ENCODE measurements at regions not wholly inside any gene's neighbourhood (a gene's known extent, or its start where the extent isn't known, plus 50 kb on each side); places are given as distances from the start of the nearest gene placed in this dataset.

DNA sequence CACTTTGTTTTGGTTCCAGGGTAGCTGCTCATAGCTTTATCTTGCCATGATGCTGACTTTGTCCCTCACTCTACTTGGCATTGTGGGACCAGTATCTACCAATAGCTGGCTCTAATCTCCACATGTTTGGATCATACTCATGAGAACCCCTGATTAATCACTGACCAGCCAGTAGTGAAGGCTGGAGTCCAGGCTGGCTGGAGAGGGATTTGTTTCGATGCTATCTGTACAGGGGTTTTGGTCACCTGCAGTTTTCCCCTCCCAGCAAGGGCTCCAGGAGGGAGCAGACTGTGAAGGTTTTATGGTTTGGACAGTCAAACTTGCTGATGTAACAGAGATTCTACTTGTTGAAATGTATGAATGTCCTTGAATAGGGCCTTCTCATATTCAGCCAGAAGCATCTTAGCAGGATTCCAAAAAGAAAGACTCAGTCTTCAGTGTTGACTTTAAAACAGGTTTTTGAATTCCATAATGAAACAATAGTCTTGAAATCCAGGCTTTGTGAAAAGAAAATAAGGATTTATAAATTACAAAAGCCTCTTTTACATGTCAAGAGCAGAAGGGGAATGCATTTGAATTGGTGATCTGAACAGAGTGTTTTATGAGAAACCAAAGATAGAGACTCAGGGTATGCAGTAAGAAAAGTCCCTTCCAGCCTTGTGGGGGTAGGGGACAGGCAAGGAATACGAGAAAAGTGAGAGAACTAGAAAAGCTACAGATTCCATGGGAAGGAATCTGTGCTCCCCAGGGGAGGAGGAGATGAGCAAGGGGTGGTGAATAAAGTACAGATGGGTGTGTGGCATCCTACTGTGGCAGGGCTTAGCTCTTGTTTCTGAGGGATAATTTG is 103.1 kb upstream of the SHISA3 start:
- TF ChIP-seq, protein P1, sequence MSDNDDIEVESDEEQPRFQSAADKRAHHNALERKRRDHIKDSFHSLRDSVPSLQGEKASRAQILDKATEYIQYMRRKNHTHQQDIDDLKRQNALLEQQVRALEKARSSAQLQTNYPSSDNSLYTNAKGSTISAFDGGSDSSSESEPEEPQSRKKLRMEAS (IDR thresholded peaks at IDR 0.05; ENCODE audit: low read depth, low read length) = no peak
- TF ChIP-seq, protein P2, sequence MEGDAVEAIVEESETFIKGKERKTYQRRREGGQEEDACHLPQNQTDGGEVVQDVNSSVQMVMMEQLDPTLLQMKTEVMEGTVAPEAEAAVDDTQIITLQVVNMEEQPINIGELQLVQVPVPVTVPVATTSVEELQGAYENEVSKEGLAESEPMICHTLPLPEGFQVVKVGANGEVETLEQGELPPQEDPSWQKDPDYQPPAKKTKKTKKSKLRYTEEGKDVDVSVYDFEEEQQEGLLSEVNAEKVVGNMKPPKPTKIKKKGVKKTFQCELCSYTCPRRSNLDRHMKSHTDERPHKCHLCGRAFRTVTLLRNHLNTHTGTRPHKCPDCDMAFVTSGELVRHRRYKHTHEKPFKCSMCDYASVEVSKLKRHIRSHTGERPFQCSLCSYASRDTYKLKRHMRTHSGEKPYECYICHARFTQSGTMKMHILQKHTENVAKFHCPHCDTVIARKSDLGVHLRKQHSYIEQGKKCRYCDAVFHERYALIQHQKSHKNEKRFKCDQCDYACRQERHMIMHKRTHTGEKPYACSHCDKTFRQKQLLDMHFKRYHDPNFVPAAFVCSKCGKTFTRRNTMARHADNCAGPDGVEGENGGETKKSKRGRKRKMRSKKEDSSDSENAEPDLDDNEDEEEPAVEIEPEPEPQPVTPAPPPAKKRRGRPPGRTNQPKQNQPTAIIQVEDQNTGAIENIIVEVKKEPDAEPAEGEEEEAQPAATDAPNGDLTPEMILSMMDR (IDR thresholded peaks at IDR 0.05; ENCODE audit: low read depth, low read length) = no peak
- no peak for TF ChIP-seq POLR2A (IDR thresholded peaks at IDR 0.05; ENCODE audit: extremely low read depth, insufficient read length)
